NCI-H2227 treated with DMSO at 0.1 percent for 48 hours (cell line): ENCODE measurements at regions not wholly inside any gene's neighbourhood (a gene's known extent, or its start where the extent isn't known, plus 50 kb on each side); places are given as distances from the start of the nearest gene placed in this dataset.

ENCODE experiments used
- DNase-seq: peaks from one replicate; lab custom pipeline; 2025; lab: John Stamatoyannopoulos, UW

GRCh38 chr11:135075740-135076139, 663.7 kb upstream of the B3GAT1 start:
- DNase-seq, result no peak

GRCh38 chr11:135074397-135074998, 662.5 kb upstream of the B3GAT1 start:
- DNase-seq, result no peak

- no peak for DNase-seq
Measured at GRCh38 chr11:135073870-135074269, 661.8 kb upstream of the B3GAT1 start.

GRCh38 chr11:135073381-135073780, 661.3 kb upstream of the B3GAT1 start:
- no peak for DNase-seq

- DNase-seq, result no peak
Measured at GRCh38 chr11:135069890-135070289, 657.8 kb upstream of the B3GAT1 start.

DNA sequence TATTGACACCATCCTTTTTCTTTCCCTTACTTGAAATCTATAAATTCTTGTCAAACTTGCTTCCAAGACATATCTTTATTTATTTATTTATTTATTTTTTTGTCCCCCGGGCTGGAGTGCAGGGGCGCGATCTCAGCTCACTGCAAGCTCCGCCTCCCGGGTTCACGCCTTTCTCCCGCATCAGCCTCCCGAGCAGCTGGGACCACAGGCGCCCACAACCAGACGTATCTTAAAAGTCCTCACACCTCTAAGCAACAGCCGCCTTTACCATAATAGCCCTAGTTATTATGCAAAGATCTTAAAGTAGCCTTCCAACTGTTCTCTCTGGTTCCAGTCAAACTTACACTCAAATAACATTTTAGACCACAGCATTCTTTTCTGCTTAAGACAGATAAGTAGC, 657.0 kb upstream of the B3GAT1 start:
- DNase-seq, result no peak

DNA sequence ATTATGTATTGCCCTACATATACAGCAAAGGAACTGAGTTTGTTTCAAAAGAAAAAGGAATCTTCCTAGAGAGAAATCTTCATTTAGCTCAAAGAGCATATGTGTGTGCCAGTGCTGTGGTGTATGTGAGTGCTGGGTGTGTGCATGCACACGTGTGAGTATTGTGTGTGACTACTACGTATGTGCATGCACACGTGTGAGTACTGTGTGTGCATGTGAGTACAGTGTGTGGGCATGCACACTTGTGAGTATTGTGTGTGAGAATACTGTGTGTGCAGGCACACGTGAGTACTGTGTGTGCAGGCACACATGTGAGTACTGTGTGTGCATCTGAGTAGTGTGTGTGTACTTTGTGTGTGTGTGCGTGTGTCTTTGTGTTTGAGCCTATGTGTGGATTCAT, 651.0 kb upstream of the B3GAT1 start:
- no peak for DNase-seq

GRCh38 chr11:135061166-135061565, 649.1 kb upstream of the B3GAT1 start:
- DNase-seq, result no peak

GRCh38 chr11:135046986-135047385, 634.9 kb upstream of the B3GAT1 start:
- DNase-seq, result no peak

DNA sequence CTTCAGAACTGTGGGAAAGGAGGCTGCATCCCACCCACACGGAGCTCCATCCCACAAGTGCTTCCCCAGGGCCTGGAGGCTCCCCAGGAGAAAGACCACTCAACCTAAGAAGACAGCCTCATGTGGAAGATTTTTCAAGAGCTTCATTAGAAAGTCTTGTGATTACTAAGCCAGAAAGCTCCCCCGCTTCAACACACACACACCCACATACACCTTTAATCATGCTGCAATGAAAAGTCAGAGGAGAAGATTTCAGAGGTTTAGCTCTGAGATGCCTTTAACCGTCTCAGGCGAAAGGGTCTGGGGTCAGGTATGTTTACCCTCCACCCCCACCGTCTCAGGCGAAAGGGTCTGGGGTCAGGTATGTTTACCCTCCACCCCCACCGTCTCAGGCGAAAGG, 634.5 kb upstream of the B3GAT1 start:
- no peak for DNase-seq

GRCh38 chr11:135043434-135043833, 631.4 kb upstream of the B3GAT1 start:
- DNase-seq, result no peak

GRCh38 chr11:135037828-135038227, 625.8 kb upstream of the B3GAT1 start:
- no peak for DNase-seq

DNA sequence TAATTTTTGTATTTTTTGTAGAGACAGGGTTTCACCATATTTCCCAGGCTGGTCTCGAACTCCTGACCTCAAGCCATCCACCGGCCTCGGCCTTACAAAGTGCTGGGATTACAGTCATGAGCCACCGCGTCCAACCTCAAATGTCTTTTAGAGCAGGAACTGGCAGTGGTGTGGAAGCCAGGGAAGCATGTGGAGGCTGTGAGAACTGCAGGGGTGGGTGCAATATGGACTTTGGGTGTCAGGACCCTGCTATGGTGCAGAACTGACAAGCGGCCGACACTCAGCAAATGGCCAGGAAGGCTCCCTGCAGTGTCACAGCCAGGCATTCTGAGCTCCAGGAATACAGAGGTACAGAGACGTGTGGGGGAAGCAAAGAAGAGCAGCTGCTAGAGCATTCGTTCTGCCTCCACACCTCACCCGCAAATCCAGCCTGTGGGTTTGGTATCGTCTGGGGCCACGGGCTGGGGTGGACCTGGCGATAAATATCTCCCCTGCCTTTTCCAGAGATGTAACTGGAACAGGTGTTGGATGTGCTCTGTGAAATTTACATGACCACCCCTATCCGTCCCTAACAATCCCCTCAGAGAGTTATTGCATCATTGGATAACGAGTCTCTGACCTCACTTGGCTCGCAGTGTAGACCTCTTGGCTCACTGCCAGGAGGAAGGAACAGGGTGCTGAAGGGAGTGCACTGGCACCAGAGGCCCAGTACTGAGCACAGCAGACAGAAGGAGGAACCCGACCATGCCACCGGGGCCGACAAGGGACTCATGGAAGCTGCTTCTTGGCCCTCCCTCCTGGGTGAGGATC, 624.7 kb upstream of the B3GAT1 start:
- no peak for DNase-seq

- DNase-seq, result no peak
Measured at GRCh38 chr11:135035282-135035681, 623.2 kb upstream of the B3GAT1 start.

- peak; percentile 0 for DNase-seq
Measured at GRCh38 chr11:135033540-135033939, 621.5 kb upstream of the B3GAT1 start.

DNA sequence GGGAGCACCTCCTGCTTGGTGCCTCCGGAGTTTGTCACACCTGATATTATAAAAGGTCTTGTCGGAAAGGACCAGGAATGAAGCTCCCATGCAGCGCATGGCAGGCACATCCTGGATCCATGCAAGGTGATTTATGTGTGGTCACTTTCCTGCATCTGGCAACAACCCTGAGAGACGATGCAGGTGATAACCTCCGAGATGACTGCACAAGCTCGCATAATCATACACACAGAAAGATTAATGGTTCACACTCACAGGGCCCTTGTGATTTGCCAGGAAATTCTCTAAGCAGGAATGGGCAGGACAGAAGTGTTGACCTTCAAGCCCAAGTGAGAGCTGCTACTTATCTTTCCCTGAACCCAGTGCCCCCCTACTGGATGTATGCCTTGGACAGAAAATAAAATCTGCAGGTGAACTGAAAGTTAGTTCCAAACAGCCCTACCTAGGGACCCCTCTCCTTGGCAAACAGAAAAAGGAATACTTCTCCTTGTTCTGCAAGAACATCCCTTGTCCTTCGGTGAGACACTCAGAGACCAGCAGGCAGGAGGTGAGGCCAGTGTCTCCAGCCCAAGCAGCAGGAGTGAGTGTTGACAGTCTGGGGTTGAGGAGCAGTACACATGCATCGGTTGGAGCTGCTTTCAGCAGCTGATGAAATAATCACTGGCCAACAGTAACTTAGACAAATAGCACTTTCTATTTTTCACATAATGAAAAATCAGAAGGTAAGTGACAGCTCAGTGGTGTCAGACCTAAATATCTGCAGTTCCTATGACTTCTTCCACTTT, 619.4 kb upstream of the B3GAT1 start:
- no peak for DNase-seq

- no peak for DNase-seq
Measured at GRCh38 chr11:135027461-135027860, 615.4 kb upstream of the B3GAT1 start.

DNA sequence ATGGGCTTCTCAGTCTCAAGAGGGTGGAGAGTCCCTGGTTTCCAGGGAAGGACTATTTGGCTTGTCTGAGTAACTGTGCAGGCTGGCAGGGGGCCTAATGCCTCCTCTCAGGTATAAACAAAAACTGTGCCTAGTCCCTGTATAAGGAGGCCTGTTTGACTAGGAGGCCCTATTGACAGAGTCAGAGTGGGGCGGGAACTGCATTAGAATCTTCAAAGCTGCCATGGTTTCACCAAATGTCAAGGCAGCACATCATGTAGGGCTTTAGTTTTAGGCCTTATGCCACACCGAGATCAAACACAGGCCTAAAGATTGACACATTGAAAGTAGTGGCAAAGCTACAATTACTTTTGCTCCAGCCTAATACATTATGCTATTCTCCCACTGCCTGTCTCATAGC, 611.5 kb upstream of the B3GAT1 start:
- no peak for DNase-seq

GRCh38 chr11:135022454-135022853, 610.4 kb upstream of the B3GAT1 start:
- DNase-seq, result no peak

DNA sequence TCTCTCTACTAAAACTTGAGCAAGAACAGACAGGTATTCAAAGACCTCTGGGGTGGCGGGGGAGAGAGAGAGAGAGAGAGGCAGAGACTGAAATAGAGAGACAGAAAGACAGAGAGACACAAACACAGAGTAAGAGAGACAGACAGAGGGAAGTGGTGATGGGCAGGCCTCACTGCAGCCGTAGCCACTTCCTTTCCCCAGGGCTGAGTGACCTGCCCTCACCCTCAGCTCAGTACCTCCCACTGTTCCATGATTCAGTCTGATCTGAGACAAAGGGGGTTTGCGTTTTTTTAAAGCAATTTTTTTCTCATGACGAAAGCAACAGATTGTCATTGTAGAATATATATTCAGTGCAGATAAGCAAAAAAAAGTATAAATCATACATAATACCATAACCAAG, 607.9 kb upstream of the B3GAT1 start:
- DNase-seq, result no peak

GRCh38 chr11:135019343-135019871, 607.4 kb upstream of the B3GAT1 start:
- DNase-seq, result no peak

DNA sequence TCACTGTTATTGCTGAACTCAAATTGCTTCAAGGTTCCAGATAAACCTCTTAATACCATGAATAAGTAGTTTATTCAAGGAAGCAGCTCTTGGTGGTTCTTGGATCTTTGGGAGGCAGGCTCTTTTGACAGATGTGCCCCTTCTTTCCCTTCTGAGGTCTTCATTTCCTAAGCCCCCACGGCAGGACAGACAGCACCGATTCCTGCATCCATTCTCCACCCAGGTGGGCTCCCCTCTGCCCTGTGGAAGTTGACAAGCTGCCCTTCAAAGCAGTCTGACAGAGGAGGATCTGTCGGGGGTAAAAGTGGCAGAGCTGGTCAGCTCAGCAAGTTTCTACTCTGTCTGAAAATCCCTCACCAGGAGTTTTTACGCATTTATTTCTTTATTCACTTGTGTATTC, 605.3 kb upstream of the B3GAT1 start:
- DNase-seq, result no peak

DNA sequence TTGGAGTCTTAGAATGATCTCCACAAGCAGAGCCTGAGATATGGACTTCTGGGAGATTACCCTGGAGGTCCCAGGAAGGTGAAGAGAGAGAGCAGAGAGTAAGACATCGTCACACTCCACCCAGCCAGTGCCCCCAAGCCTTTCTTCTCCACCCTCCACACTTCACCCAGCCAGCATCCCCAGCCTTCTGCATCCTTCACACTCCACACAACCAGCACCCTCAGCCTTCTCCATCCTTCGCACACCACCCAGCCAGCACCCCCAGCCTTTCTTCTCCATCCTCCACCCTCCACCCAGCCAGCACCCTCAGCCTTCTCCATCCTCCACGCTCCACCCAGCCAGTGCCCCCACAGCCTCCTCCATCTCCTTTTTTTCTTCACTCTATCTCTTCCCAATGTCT, 603.9 kb upstream of the B3GAT1 start:
- no peak for DNase-seq
